Neural cell (in vitro differentiated cells): ENCODE measurements at regions not wholly inside any gene's neighbourhood (a gene's known extent, or its start where the extent isn't known, plus 50 kb on each side); places are given as distances from the start of the nearest gene placed in this dataset.
"Not testable (repeated sequence)": the region's sequence is repeated elsewhere in the genome, so short reads cannot be mapped to it uniquely, and the experiment has no call there.

ENCODE experiments used
- H2AFZ ChIP-seq: fragments of 200-600, 300-800 bp; sonication (generic), shearing (Covaris generic); 2 replicates; pipeline ENCODE4 v1.6.0; 2014; ENCODE audit warnings: low read depth, mild to moderate bottlenecking, antibody characterized with exemption, low read length, moderate library complexity
- H3F3A ChIP-seq: fragments of 200-600 bp; shearing (Covaris generic); 2 replicates; pipeline ENCODE4 v1.6.1; 2016; ENCODE audit warnings: mild to moderate bottlenecking, moderate library complexity, mixed read lengths, antibody characterized with exemption, low read length; ENCODE audit not compliant: insufficient read depth, poor library complexity, severe bottlenecking
- H3K27ac ChIP-seq: fragments of 200-600, 300-800 bp; sonication (generic), shearing (Covaris generic); 2 replicates; pipeline ENCODE4 v1.5.1; 2014; ENCODE audit warnings: mild to moderate bottlenecking, low read length, moderate library complexity
- H3K27me3 ChIP-seq: fragments of 300-800, 200-600 bp; sonication (generic), shearing (Covaris generic); 2 replicates; pipeline ENCODE4 v1.6.0; 2014; ENCODE audit warnings: mild to moderate bottlenecking, low read depth, low read length, moderate library complexity; ENCODE audit not compliant: insufficient read depth
- H3K36me3 ChIP-seq: fragments of 300-800, 200-600 bp; sonication (generic), shearing (Covaris generic); 2 replicates; pipeline ENCODE4 v1.5.1; 2014; ENCODE audit warnings: mild to moderate bottlenecking, antibody characterized with exemption, low read length, moderate library complexity; ENCODE audit not compliant: insufficient read depth
- H3K4me2 ChIP-seq: fragments of 300-800, 200-600 bp; sonication (generic), shearing (Covaris generic); 2 replicates; pipeline ENCODE4 v1.6.0; 2014; ENCODE audit warnings: mild to moderate bottlenecking, low read length
- H3K4me3 ChIP-seq: fragments of 300-800, 200-600 bp; sonication (generic), shearing (Covaris generic); 2 replicates; pipeline ENCODE4 v1.5.1; 2014; ENCODE audit warnings: mild to moderate bottlenecking, low read length, moderate library complexity
- H3K79me2 ChIP-seq: fragments of 200-600 bp; shearing (Covaris generic); replicated peaks from 2 replicates; pipeline ENCODE4 v1.6.0; 2014; ENCODE audit warnings: mild to moderate bottlenecking, low read length, moderate library complexity; ENCODE audit not compliant: insufficient read depth
- H3K9ac ChIP-seq: fragments of 300-800, 200-600 bp; sonication (generic), shearing (Covaris generic); 2 replicates; pipeline ENCODE4 v1.6.1; 2016; ENCODE audit warnings: mild to moderate bottlenecking, low read length, mixed read lengths
- H3K9me2 ChIP-seq: fragments of 200-600 bp; shearing (Covaris generic); 2 replicates; pipeline ENCODE4 v1.6.1; 2016; ENCODE audit warnings: mild to moderate bottlenecking, low read length, mixed read lengths; ENCODE audit not compliant: insufficient read depth
- H3K9me3 ChIP-seq: fragments of 200-600, 300-800 bp; sonication (generic), shearing (Covaris generic); 2 replicates; pipeline ENCODE4 v1.6.1; 2016; ENCODE audit warnings: mild to moderate bottlenecking, mixed run types, low read length, moderate library complexity, mixed read lengths
- H4K20me1 ChIP-seq: fragments of 200-600 bp; shearing (Covaris generic); 2 replicates; pipeline ENCODE4 v1.6.1; 2016; ENCODE audit warnings: mild to moderate bottlenecking, mixed run types; ENCODE audit not compliant: insufficient read depth
- EP300 ChIP-seq: fragments of 450-650 bp; conservative IDR thresholded peaks from 2 replicates; pipeline ENCODE4 v1.6.1; 2014; ENCODE audit warnings: antibody characterized with exemption, mild to moderate bottlenecking, moderate library complexity; ENCODE audit not compliant: poor library complexity, severe bottlenecking
- EZH2 ChIP-seq: fragments of 200-600, 300-800 bp; shearing (Covaris generic), sonication (generic); IDR thresholded peaks from 2 replicates; pipeline ENCODE4 v1.6.1; 2014; ENCODE audit warnings: antibody characterized with exemption, low read length, borderline replicate concordance, mild to moderate bottlenecking; ENCODE audit not compliant: insufficient read depth, poor library complexity, severe bottlenecking
- MXI1 ChIP-seq: fragments of 450-650 bp; conservative IDR thresholded peaks from 2 replicates; pipeline ENCODE4 v1.6.1; 2014; ENCODE audit warnings: antibody characterized with exemption, mild to moderate bottlenecking; ENCODE audit not compliant: poor library complexity, severe bottlenecking
- POLR2AphosphoS5 ChIP-seq: IDR thresholded peaks from 2 replicates; pipeline ENCODE4 v1.6.1; 2012
- RAD21 ChIP-seq: fragments of 450-650 bp; conservative IDR thresholded peaks from 2 replicates; pipeline ENCODE4 v1.6.1; 2014; ENCODE audit warnings: antibody characterized with exemption, mild to moderate bottlenecking, moderate library complexity
- SMC3 ChIP-seq: fragments of 450-650 bp; conservative IDR thresholded peaks from 2 replicates; pipeline ENCODE4 v1.6.1; 2014; ENCODE audit warnings: antibody characterized with exemption, mild to moderate bottlenecking, moderate library complexity; ENCODE audit not compliant: poor library complexity
- TAF1 ChIP-seq: IDR thresholded peaks from 2 replicates; pipeline ENCODE4 v1.6.1; 2012; ENCODE audit warnings: low read depth
- TF ChIP-seq, protein P1 (sequence below): fragments of 450-650 bp; IDR thresholded peaks from 2 replicates; pipeline ENCODE4 v1.5.1; 2014; ENCODE audit warnings: antibody characterized with exemption, mild to moderate bottlenecking, moderate library complexity; ENCODE audit not compliant: poor library complexity, severe bottlenecking
- TF ChIP-seq, protein P2 (sequence below): IDR thresholded peaks from 2 replicates; pipeline ENCODE4 v1.6.1; 2012; ENCODE audit warnings: borderline replicate concordance

DNA sequence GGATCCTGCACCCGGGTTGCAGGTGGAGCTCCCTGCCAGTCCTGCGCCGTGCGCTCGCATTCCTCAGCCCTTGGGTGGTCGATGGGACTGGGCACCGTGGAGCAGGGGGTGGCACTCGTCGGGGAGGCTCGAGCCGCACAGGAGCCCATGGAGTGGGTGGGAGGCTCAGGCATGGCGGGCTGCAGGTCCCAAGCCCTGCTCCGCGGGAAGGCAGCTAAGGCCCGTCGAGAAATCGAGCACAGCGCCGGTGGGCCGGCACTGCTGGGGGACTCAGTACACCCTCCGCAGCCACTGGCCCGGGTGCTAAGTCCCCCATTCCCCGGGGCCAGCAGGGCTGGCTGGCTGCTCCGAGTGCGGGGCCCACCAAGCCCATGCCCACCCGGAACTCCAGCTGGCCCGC, 226.1 kb downstream of the FRK start:
- H3K9ac ChIP-seq, H3F3A ChIP-seq, H3K79me2 ChIP-seq, H2AFZ ChIP-seq, H3K4me2 ChIP-seq, H3K9me3 ChIP-seq, H3K9me2 ChIP-seq, H4K20me1 ChIP-seq, H3K27ac ChIP-seq, H3K4me3 ChIP-seq, H3K27me3 ChIP-seq, H3K36me3 ChIP-seq: not testable (repeated sequence)

DNA sequence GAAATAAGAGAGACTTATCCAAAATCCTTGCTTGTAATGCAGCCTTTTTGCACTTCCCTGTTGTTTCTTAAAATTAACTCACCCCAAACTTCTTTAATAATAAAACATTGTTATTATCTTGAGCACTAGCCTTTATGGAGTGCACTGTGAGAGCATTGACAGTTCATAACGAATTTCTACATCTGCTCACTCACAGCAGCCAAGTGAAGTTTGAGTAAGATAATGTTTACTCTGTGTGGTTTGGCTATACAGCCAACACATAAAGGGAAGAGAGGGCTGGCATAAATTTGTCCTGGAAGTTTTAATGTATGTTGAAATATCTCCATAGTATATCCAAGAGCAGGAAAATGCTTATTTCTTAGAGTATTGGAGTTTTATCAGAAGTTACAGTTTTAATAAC, 227.9 kb downstream of the FRK start:
- no peaks in the 10 kb centered on the region for H3K9me3 ChIP-seq
- H3K79me2 ChIP-seq: no peaks in the 10 kb centered on the region
- no peak overlapping the region for H3K27ac ChIP-seq
- H3K36me3 ChIP-seq: no peaks in the 10 kb centered on the region
- H3F3A ChIP-seq: no peaks in the 10 kb centered on the region
- no peak overlapping the region for H2AFZ ChIP-seq
- no peak overlapping the region for H3K4me2 ChIP-seq
- no peak overlapping the region for H3K9ac ChIP-seq
- no peaks in the 10 kb centered on the region for H3K27me3 ChIP-seq
- no peak overlapping the region for H3K4me3 ChIP-seq
- H3K9me2 ChIP-seq: no peaks in the 10 kb centered on the region
- H4K20me1 ChIP-seq: no peaks in the 10 kb centered on the region
- TF ChIP-seq TAF1: no peak
- TF ChIP-seq MXI1: no peak
- TF ChIP-seq, protein P1, sequence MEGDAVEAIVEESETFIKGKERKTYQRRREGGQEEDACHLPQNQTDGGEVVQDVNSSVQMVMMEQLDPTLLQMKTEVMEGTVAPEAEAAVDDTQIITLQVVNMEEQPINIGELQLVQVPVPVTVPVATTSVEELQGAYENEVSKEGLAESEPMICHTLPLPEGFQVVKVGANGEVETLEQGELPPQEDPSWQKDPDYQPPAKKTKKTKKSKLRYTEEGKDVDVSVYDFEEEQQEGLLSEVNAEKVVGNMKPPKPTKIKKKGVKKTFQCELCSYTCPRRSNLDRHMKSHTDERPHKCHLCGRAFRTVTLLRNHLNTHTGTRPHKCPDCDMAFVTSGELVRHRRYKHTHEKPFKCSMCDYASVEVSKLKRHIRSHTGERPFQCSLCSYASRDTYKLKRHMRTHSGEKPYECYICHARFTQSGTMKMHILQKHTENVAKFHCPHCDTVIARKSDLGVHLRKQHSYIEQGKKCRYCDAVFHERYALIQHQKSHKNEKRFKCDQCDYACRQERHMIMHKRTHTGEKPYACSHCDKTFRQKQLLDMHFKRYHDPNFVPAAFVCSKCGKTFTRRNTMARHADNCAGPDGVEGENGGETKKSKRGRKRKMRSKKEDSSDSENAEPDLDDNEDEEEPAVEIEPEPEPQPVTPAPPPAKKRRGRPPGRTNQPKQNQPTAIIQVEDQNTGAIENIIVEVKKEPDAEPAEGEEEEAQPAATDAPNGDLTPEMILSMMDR: no peak
- no peak for TF ChIP-seq SMC3
- TF ChIP-seq RAD21: no peak
- TF ChIP-seq POLR2AphosphoS5: no peak
- TF ChIP-seq EZH2: no peak
- no peak for TF ChIP-seq EP300
- TF ChIP-seq, protein P2, sequence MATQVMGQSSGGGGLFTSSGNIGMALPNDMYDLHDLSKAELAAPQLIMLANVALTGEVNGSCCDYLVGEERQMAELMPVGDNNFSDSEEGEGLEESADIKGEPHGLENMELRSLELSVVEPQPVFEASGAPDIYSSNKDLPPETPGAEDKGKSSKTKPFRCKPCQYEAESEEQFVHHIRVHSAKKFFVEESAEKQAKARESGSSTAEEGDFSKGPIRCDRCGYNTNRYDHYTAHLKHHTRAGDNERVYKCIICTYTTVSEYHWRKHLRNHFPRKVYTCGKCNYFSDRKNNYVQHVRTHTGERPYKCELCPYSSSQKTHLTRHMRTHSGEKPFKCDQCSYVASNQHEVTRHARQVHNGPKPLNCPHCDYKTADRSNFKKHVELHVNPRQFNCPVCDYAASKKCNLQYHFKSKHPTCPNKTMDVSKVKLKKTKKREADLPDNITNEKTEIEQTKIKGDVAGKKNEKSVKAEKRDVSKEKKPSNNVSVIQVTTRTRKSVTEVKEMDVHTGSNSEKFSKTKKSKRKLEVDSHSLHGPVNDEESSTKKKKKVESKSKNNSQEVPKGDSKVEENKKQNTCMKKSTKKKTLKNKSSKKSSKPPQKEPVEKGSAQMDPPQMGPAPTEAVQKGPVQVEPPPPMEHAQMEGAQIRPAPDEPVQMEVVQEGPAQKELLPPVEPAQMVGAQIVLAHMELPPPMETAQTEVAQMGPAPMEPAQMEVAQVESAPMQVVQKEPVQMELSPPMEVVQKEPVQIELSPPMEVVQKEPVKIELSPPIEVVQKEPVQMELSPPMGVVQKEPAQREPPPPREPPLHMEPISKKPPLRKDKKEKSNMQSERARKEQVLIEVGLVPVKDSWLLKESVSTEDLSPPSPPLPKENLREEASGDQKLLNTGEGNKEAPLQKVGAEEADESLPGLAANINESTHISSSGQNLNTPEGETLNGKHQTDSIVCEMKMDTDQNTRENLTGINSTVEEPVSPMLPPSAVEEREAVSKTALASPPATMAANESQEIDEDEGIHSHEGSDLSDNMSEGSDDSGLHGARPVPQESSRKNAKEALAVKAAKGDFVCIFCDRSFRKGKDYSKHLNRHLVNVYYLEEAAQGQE: no peak

DNA sequence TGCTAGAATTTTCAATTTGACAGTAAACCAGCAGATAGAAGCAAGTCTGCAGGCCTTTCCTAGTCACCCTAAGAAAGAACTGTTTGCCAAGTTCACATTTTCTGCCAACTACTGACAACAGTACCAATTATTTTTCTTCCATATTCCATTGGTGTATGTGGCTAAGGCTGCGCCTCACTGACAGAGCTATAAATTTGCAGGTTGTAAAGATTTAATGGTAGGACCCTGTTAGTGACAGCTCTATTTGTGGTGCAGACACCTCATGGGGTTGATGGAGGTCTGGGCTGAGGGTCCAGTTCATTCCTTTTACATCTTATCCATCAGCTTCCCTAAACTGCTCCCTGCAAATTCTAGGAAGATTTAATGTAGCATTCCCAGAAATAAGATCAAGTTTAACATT, 228.5 kb downstream of the FRK start:
- Histone ChIP-seq H3F3A (no peaks in the 10 kb centered on the region), H2AFZ (no peak overlapping the region), H3K79me2 (no peaks in the 10 kb centered on the region), H3K4me2 (no peak overlapping the region), H3K4me3 (no peak overlapping the region), H3K9me2 (no peaks in the 10 kb centered on the region), H3K36me3 (no peaks in the 10 kb centered on the region), H4K20me1 (no peaks in the 10 kb centered on the region), H3K27ac (no peak overlapping the region), H3K9me3 (no peaks in the 10 kb centered on the region), H3K27me3 (no peaks in the 10 kb centered on the region), H3K9ac (no peak overlapping the region)
- TF ChIP-seq, protein P2: no peak
- TF ChIP-seq MXI1: no peak
- TF ChIP-seq, protein P1: no peak
- TF ChIP-seq RAD21: no peak
- no peak for TF ChIP-seq TAF1
- no peak for TF ChIP-seq POLR2AphosphoS5
- no peak for TF ChIP-seq EZH2
